AG09319 (cell line): ENCODE measurements at regions not wholly inside any gene's neighbourhood (a gene's known extent, or its start where the extent isn't known, plus 50 kb on each side); places are given as distances from the start of the nearest gene placed in this dataset.

Source experiments
- DNase-seq: peaks from one replicate; pipeline ENCODE4 v3.0.0-alpha.2; 2010; ENCODE audit warnings: low read depth; ENCODE audit errors: extremely low read depth
- TF ChIP-seq, protein P1 (sequence below): IDR thresholded peaks from 2 replicates; pipeline ENCODE4 v1.5.1; 2011; ENCODE audit warnings: low read depth, mild to moderate bottlenecking, inconsistent platforms, low read length, moderate library complexity

DNA sequence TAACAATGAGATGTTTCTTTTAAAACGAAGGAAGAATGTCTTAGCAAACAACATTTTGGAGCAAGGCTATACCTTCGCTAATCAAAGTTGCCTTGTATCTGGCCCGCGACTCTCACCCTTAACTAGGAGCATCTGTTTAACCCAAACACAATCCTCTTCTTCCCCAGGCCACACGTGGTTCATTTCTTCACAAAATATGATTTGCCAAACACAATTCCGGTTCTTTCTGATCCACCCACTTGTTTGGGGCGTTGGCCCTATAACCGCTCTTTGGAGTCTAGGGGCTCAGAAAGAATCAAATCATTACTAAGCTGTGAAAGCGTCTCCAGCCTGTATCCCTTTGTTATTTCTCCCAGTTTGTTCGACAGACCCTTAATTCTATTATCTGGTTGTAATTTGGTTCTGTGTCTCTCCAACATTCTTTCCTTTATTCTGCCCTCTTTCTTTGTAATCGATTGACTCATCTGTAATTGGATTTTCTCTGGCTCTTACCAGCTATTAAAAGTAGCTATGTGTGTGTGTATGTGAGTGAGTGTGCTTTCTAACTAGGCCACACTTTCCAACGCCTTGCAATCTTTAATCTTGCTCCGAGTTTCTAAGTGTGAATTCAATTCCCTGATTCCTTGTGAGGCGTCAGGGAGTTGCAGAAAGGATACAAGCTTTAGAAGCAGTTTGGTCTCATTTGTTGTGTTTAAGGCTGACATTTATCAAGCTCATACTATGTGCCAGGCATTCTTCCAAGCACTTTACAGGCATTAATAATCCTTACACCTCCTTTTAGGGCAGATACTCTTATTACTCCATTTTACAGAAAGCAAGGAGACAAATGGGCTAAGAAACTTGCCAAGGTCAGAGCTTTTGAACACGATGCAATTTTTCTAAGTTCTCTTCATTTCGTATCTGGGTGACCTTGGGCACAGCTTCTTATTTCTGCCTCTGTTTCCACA, 138.6 kb upstream of the CPEB2 start:
- TF ChIP-seq, protein P1, sequence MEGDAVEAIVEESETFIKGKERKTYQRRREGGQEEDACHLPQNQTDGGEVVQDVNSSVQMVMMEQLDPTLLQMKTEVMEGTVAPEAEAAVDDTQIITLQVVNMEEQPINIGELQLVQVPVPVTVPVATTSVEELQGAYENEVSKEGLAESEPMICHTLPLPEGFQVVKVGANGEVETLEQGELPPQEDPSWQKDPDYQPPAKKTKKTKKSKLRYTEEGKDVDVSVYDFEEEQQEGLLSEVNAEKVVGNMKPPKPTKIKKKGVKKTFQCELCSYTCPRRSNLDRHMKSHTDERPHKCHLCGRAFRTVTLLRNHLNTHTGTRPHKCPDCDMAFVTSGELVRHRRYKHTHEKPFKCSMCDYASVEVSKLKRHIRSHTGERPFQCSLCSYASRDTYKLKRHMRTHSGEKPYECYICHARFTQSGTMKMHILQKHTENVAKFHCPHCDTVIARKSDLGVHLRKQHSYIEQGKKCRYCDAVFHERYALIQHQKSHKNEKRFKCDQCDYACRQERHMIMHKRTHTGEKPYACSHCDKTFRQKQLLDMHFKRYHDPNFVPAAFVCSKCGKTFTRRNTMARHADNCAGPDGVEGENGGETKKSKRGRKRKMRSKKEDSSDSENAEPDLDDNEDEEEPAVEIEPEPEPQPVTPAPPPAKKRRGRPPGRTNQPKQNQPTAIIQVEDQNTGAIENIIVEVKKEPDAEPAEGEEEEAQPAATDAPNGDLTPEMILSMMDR = no peak
- no peak for DNase-seq

DNA sequence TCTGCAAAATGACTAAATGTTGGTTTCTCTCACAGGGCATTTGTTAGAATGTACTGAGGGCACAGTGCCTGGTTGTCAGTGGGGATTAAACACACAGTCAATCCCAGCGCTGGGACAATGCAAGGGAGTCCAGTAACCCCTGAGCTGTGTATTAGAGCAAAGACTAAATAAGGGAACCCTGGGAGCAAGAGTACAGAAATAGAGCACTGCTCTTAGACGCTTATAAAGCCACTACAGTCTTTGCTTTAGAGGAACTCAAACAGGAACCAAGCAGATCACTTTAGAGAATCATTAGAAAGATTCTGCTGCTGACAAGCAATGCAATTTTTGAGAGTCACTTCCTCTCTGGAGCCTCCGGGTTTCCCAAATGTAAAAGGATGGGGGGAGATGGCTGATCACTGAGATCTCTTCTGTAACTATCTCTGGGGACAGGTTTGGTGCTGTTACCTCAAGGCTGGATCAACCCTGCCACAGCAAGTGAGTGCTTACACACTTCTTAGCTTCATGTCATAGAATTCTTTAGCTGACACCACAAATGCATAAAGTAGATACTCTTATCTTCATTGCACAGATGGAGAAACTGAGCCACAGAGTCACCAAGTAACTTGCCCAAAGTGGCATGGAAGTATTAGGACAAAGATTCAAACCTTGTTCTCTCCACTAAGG, 137.8 kb upstream of the CPEB2 start:
- TF ChIP-seq, protein P1 = no peak
- DNase-seq = no peak

DNA sequence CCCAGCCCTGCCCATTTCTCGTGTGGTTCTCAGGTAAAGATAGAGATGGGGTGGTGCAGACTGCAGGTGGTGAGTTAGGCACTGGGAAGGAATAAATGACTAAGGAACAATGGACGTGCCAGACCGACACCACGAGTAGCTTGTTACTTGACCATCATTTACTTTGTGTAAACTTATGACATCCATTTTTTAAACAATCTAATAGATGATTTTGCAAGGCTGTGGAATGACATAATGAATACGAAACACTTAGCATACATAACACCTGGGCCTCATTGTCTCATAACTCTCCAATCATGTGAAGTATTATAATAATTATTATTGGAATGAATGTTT, 137.3 kb upstream of the CPEB2 start:
- DNase-seq = no peak
- TF ChIP-seq, protein P1 = no peak

DNA sequence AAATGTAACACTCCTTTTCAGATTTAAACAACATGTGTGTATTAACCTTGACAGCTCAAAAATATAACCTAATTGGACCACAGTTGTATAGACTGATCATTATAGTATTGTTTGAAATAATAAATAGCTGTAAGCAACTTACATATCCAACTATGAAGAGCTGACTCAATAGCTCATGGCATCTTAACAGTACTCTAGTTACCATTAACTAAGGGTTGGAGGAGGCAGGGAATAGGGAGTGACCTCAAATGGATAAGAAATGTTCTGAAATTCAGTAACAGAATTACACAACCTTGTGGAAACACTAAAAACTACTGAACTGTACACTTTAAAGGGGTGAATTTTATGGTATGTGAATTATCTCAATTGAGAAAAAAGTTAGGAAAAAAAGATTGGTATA, 136.5 kb upstream of the CPEB2 start:
- TF ChIP-seq, protein P1 = no peak
- no peak for DNase-seq

DNA sequence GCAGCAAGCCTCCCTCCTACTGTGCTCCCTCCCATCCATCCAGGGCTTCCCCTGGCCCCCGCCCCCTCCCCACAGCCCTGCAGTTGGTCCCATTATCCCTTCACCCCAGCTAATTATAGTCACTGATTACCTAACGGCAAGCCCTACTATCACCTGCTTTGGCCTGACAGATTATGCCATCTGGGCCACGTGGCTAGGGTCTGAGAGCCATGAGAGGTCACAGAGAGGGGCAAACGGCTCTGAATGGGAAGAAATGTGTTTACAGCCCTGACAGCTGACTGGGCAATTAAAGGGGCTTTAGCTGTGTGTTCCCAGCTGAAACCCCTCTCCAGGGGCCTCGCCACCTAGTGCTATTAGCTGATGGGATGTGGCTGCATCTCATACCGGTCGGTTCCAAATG, 134.4 kb upstream of the CPEB2 start:
- no peak for DNase-seq
- TF ChIP-seq, protein P1 = no peak

DNA sequence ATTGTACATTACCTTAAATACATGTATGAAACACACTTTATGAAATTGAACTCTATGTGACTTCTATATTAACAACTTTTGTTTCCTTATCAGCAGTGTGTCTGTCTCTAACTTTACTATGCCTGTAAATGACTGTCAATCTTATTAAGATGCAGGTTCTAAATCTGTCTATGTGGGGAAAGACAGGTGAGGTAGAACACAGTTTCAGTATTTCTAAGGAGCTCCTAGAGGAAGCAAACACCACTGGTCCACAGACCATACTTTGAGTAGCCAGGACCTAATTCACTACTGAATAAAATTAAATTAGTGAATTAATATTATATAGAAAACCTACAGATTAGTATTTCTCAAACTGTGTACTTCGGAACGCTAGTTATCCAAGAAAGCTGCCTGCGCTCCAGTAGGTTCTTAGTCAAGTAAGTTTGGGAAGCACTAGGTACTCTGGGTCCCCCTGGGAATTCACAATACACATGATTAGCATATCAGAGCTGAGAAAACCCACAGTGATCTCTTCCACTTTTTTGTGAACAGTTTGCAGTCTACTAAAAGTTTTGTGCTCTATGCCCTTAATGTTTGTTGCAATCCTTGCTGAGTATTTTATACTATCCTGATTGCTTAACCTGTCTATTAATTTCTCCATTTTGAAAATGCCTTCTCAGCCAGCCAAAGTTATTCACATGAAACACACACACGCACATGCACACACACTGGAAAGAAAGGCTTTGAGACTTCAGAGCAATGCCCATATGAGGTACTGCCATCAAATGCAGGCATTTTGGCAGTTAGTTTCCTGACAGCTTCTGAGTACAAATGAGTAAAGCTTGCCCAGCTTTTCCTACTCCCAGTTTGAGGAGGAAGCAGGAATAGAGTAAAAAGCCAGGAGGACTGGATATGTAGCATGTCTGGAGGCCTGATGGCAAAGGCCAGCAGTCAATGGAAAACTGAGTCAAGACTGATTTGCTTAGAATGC, 133.6 kb upstream of the CPEB2 start:
- DNase-seq = no peak
- TF ChIP-seq, protein P1 = no peak
